ENCODE measurements at regions not wholly inside any gene's neighbourhood (a gene's known extent, or its start where the extent isn't known, plus 50 kb on each side); places are given as distances from the start of the nearest gene placed in this dataset.

- no peak for DNase-seq (ENCODE audit: low read depth, low spot score)
- Histone ChIP-seq H3K4me3 (ENCODE audit: low read depth, low read length) (no peak overlapping the region), H3K27me3 (ENCODE audit: control insufficient read depth, insufficient read depth, low read length) (no peaks in the 10 kb centered on the region), H3K27ac (ENCODE audit: low read depth, low read length) (no peak overlapping the region), H3K9me3 (ENCODE audit: control insufficient read depth, insufficient read depth, low read length) (peaks cover 6% of the 10 kb centered on the region)
- ChIA-PET POLR2A (no interaction called here), CTCF (no interaction called here)
- TF ChIP-seq CTCF (IDR thresholded peaks at IDR 0.05; ENCODE audit: low read depth, low read length), result no peak
Measured at GRCh38 chr2:228871012-228871411, 400.1 kb downstream of the PID1 start.

- peaks cover 10% of the 10 kb centered on the region for H3K9me3 ChIP-seq (ENCODE audit: control insufficient read depth, insufficient read depth, low read length)
- no peak overlapping the region for H3K27ac ChIP-seq (ENCODE audit: low read depth, low read length)
- no peak for TF ChIP-seq CTCF (IDR thresholded peaks at IDR 0.05; ENCODE audit: low read depth, low read length)
- no peak for DNase-seq (ENCODE audit: low read depth, low spot score)
- no peaks in the 10 kb centered on the region for H3K27me3 ChIP-seq (ENCODE audit: control insufficient read depth, insufficient read depth, low read length)
- no peak overlapping the region for H3K4me3 ChIP-seq (ENCODE audit: low read depth, low read length)
- CTCF ChIA-PET, result no interaction called here
- POLR2A ChIA-PET, result no interaction called here
Measured at GRCh38 chr2:228869636-228870264, 401.3 kb downstream of the PID1 start.

- no peak overlapping the region for H3K4me3 ChIP-seq (ENCODE audit: low read depth, low read length)
- CTCF ChIA-PET, result interaction anchor here (0.7 kb wide), 1 partner anchor 1153 kb away, joined by 4 read pairs; no protein-coding TSS in a partner anchor
- H3K27ac ChIP-seq (ENCODE audit: low read depth, low read length), result no peak overlapping the region
- no peak for TF ChIP-seq CTCF (IDR thresholded peaks at IDR 0.05; ENCODE audit: low read depth, low read length)
- H3K27me3 ChIP-seq (ENCODE audit: control insufficient read depth, insufficient read depth, low read length), result no peaks in the 10 kb centered on the region
- peaks cover 10% of the 10 kb centered on the region for H3K9me3 ChIP-seq (ENCODE audit: control insufficient read depth, insufficient read depth, low read length)
- no peak for DNase-seq (ENCODE audit: low read depth, low spot score)
- POLR2A ChIA-PET, result no interaction called here
Measured at GRCh38 chr2:228867406-228867805, 403.7 kb downstream of the PID1 start.

GRCh38 chr2:228866781-228867180, 404.3 kb downstream of the PID1 start:
- no peak for TF ChIP-seq CTCF (IDR thresholded peaks at IDR 0.05; ENCODE audit: low read depth, low read length)
- H3K4me3 ChIP-seq (ENCODE audit: low read depth, low read length), result no peak overlapping the region
- ChIA-PET POLR2A (no interaction called here), CTCF (interaction anchor here (0.7 kb wide), 1 partner anchor 1152 kb away, joined by 4 read pairs; no protein-coding TSS in a partner anchor)
- H3K27ac ChIP-seq (ENCODE audit: low read depth, low read length), result no peak overlapping the region
- H3K27me3 ChIP-seq (ENCODE audit: control insufficient read depth, insufficient read depth, low read length), result no peaks in the 10 kb centered on the region
- H3K9me3 ChIP-seq (ENCODE audit: control insufficient read depth, insufficient read depth, low read length), result peaks cover 10% of the 10 kb centered on the region
- no peak for DNase-seq (ENCODE audit: low read depth, low spot score)

- H3K27me3 ChIP-seq (ENCODE audit: control insufficient read depth, insufficient read depth, low read length), result no peaks in the 10 kb centered on the region
- H3K27ac ChIP-seq (ENCODE audit: low read depth, low read length), result no peak overlapping the region
- no peak overlapping the region for H3K4me3 ChIP-seq (ENCODE audit: low read depth, low read length)
- ChIA-PET POLR2A (no interaction called here), CTCF (no interaction called here)
- TF ChIP-seq CTCF (IDR thresholded peaks at IDR 0.05; ENCODE audit: low read depth, low read length), result no peak
- peaks cover 10% of the 10 kb centered on the region for H3K9me3 ChIP-seq (ENCODE audit: control insufficient read depth, insufficient read depth, low read length)
- DNase-seq (ENCODE audit: low read depth, low spot score), result no peak
Measured at GRCh38 chr2:228866044-228866443, 405.0 kb downstream of the PID1 start.

Data from AG04450 (cell line).